ENCODE measurements at regions not wholly inside any gene's neighbourhood (a gene's known extent, or its start where the extent isn't known, plus 50 kb on each side); places are given as distances from the start of the nearest gene placed in this dataset.

DNA sequence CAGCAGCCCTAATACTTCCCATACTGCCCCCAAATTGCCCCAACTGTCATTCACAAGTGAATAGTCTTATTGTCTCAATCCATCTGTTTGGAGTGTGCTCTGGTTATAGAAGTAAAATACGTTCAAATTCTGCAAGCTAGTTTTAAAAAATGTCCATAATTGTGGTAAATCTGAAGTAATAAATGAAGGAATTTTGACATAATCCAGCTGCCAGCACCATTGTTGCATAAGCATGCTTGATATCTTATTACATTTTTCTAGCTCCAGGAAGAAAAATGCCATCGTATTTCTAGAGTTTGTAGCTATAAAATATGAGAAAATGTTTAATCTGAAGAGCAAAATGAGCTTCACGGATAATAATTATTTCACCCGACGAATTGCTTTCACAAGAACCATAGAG is 664.7 kb downstream of the RFPL4B start:
- no peak for TF ChIP-seq EZH2 (IDR thresholded peaks at IDR 0.05; ENCODE audit: borderline replicate concordance, low read length)
- TF ChIP-seq, protein P1, sequence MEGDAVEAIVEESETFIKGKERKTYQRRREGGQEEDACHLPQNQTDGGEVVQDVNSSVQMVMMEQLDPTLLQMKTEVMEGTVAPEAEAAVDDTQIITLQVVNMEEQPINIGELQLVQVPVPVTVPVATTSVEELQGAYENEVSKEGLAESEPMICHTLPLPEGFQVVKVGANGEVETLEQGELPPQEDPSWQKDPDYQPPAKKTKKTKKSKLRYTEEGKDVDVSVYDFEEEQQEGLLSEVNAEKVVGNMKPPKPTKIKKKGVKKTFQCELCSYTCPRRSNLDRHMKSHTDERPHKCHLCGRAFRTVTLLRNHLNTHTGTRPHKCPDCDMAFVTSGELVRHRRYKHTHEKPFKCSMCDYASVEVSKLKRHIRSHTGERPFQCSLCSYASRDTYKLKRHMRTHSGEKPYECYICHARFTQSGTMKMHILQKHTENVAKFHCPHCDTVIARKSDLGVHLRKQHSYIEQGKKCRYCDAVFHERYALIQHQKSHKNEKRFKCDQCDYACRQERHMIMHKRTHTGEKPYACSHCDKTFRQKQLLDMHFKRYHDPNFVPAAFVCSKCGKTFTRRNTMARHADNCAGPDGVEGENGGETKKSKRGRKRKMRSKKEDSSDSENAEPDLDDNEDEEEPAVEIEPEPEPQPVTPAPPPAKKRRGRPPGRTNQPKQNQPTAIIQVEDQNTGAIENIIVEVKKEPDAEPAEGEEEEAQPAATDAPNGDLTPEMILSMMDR (IDR thresholded peaks at IDR 0.05; ENCODE audit: low read length), result no peak
